ENCODE measurements at regions not wholly inside any gene's neighbourhood (a gene's known extent, or its start where the extent isn't known, plus 50 kb on each side); places are given as distances from the start of the nearest gene placed in this dataset.

- in situ Hi-C loops (cut with MboI; ENCODE audit: low sequenced_read_pairs), result no loop called here
- Histone ChIP-seq H3K9me3 (no peaks in the 10 kb centered on the region), H3K36me3 (replicated peaks) (no peaks in the 10 kb centered on the region), H3K4me1 (peaks cover 4% of the 10 kb centered on the region), H3K27me3 (ENCODE audit: low read depth) (peaks cover 32% of the 10 kb centered on the region), H3K4me3 (no peak overlapping the region)
- no peak for DNase-seq (ENCODE audit: low spot score in 2 of 2)
Observed at GRCh38 chr20:51083447-51083846, 60.5 kb upstream of the KCNG1 start.

- Histone ChIP-seq H3K27me3 (ENCODE audit: low read depth) (peaks cover 36% of the 10 kb centered on the region), H3K4me3 (no peak overlapping the region), H3K4me1 (peaks cover 4% of the 10 kb centered on the region), H3K9me3 (no peaks in the 10 kb centered on the region), H3K36me3 (replicated peaks) (no peaks in the 10 kb centered on the region)
- in situ Hi-C loops (cut with MboI; ENCODE audit: low sequenced_read_pairs), result no loop called here
- no peak for DNase-seq (ENCODE audit: low spot score in 2 of 2)
Observed at GRCh38 chr20:51082988-51083387, 60.1 kb upstream of the KCNG1 start.

- in situ Hi-C loops (cut with MboI; ENCODE audit: low sequenced_read_pairs), result no loop called here
- Histone ChIP-seq H3K4me1 (peaks cover 4% of the 10 kb centered on the region), H3K27me3 (ENCODE audit: low read depth) (peaks cover 28% of the 10 kb centered on the region), H3K36me3 (replicated peaks) (no peaks in the 10 kb centered on the region), H3K4me3 (no peak overlapping the region), H3K9me3 (no peaks in the 10 kb centered on the region)
- no peak for DNase-seq (ENCODE audit: low spot score in 2 of 2)
Observed at GRCh38 chr20:51080516-51080915, 57.6 kb upstream of the KCNG1 start.

GRCh38 chr20:51079488-51079887, 56.6 kb upstream of the KCNG1 start:
- DNase-seq (ENCODE audit: low spot score in 2 of 2), result no peak
- H3K27me3 ChIP-seq (ENCODE audit: low read depth), result peaks cover 26% of the 10 kb centered on the region
- in situ Hi-C loops (cut with MboI; ENCODE audit: low sequenced_read_pairs), result no loop called here
- no peak overlapping the region for H3K4me3 ChIP-seq
- no peaks in the 10 kb centered on the region for H3K36me3 ChIP-seq (replicated peaks)
- no peaks in the 10 kb centered on the region; the same call in 1 of the 2 replicates for H3K4me1 ChIP-seq
- no peaks in the 10 kb centered on the region for H3K9me3 ChIP-seq

GRCh38 chr20:51077686-51078060, 54.8 kb upstream of the KCNG1 start:
- no peaks in the 10 kb centered on the region for H3K4me1 ChIP-seq
- no peak overlapping the region for H3K4me3 ChIP-seq
- no peaks in the 10 kb centered on the region for H3K36me3 ChIP-seq (replicated peaks)
- H3K9me3 ChIP-seq, result no peaks in the 10 kb centered on the region
- DNase-seq (ENCODE audit: low spot score in 2 of 2), result no peak
- in situ Hi-C loops (cut with MboI; ENCODE audit: low sequenced_read_pairs), result no loop called here
- H3K27me3 ChIP-seq (ENCODE audit: low read depth), result peaks cover 29% of the 10 kb centered on the region

- no peaks in the 10 kb centered on the region for H3K36me3 ChIP-seq (replicated peaks)
- H3K4me3 ChIP-seq, result no peak overlapping the region
- in situ Hi-C loops (cut with MboI; ENCODE audit: low sequenced_read_pairs), result no loop called here
- H3K4me1 ChIP-seq, result no peaks in the 10 kb centered on the region
- no peak for DNase-seq (ENCODE audit: low spot score in 2 of 2)
- H3K27me3 ChIP-seq (ENCODE audit: low read depth), result peaks cover 29% of the 10 kb centered on the region
- H3K9me3 ChIP-seq, result no peaks in the 10 kb centered on the region
Observed at GRCh38 chr20:51076786-51077685, 54.1 kb upstream of the KCNG1 start.

GRCh38 chr20:51074062-51074461, 51.2 kb upstream of the KCNG1 start:
- in situ Hi-C loops (cut with MboI; ENCODE audit: low sequenced_read_pairs), result no loop called here
- no peaks in the 10 kb centered on the region for H3K9me3 ChIP-seq
- H3K4me3 ChIP-seq, result no peak overlapping the region
- no peaks in the 10 kb centered on the region for H3K4me1 ChIP-seq
- DNase-seq (ENCODE audit: low spot score in 2 of 2), result no peak
- no peaks in the 10 kb centered on the region for H3K36me3 ChIP-seq (replicated peaks)
- peaks cover 26% of the 10 kb centered on the region for H3K27me3 ChIP-seq (ENCODE audit: low read depth)

All from HAP-1 (cell line).